ENCODE measurements at regions not wholly inside any gene's neighbourhood (a gene's known extent, or its start where the extent isn't known, plus 50 kb on each side); places are given as distances from the start of the nearest gene placed in this dataset.

DNA sequence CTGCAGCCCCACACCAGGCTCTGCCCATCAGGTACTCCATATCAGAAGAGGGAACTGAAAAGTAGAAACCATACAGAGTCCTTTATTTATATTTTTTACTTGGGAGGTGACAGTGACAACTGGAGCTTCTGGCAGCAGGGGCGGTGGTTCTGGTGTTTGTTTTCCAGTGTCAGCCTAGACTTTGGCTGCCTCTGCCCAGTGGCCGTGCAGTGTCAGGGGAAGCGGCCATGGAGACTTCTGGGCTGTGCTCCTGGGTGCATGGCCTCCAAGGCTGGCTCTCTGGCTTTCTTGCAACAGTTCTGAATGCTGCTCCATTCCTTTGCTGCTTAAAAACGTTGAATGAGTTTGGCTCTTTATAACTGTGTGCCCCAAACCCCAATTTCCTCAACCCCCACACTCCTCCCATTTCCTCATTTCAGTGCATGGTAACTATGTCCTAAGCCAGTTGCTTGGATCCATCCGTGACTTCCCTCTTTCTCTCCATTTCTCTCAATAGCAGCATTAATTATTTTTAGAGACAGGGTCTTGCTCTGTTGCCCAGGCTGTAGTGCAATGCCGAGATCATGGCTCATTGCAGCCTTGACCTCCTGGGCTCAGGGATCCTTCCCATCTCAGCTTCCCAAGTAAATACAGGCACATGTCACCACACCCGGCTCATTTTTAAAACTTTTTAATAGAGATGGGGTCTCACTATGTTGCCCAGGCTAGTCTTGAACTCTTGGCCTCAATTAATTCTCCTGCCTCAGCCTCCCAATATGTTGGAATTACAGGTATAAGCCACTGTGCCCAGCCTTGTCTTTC is 141.1 kb upstream of the SGK1 start:
- TF ChIP-seq, protein P1, sequence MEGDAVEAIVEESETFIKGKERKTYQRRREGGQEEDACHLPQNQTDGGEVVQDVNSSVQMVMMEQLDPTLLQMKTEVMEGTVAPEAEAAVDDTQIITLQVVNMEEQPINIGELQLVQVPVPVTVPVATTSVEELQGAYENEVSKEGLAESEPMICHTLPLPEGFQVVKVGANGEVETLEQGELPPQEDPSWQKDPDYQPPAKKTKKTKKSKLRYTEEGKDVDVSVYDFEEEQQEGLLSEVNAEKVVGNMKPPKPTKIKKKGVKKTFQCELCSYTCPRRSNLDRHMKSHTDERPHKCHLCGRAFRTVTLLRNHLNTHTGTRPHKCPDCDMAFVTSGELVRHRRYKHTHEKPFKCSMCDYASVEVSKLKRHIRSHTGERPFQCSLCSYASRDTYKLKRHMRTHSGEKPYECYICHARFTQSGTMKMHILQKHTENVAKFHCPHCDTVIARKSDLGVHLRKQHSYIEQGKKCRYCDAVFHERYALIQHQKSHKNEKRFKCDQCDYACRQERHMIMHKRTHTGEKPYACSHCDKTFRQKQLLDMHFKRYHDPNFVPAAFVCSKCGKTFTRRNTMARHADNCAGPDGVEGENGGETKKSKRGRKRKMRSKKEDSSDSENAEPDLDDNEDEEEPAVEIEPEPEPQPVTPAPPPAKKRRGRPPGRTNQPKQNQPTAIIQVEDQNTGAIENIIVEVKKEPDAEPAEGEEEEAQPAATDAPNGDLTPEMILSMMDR (conservative IDR thresholded peaks at IDR 0.05; ENCODE audit: low read depth, low read length): no peak
- Histone ChIP-seq H3K27me3 (ENCODE audit: insufficient read depth, low read depth) (no peaks in the 10 kb centered on the region), H3K4me3 (IDR thresholded peaks at IDR 0.05; ENCODE audit: insufficient read depth, low read depth, low read length) (no peak overlapping the region), H3K79me2 (ENCODE audit: insufficient read depth, low read depth) (no peaks in the 10 kb centered on the region), H3K4me2 (no peak overlapping the region), H3K9ac (no peak overlapping the region), H3K27ac (no peak overlapping the region), H2AFZ (ENCODE audit: low read depth) (no peak overlapping the region), H3K36me3 (ENCODE audit: insufficient read depth) (no peaks in the 10 kb centered on the region), H3K4me1 (ENCODE audit: low read depth, poor library complexity, severe bottlenecking) (peaks cover under 1% of the 10 kb centered on the region), H4K20me1 (ENCODE audit: insufficient read depth) (no peaks in the 10 kb centered on the region)

- TF ChIP-seq, protein P1 (conservative IDR thresholded peaks at IDR 0.05; ENCODE audit: low read depth, low read length): no peak
- H3K27me3 ChIP-seq (ENCODE audit: insufficient read depth, low read depth): no peaks in the 10 kb centered on the region
- H3K9ac ChIP-seq: no peak overlapping the region
- H3K4me2 ChIP-seq: no peak overlapping the region
- no peak overlapping the region for H2AFZ ChIP-seq (ENCODE audit: low read depth)
- no peaks in the 10 kb centered on the region for H3K36me3 ChIP-seq (ENCODE audit: insufficient read depth)
- no peaks in the 10 kb centered on the region for H3K4me1 ChIP-seq (ENCODE audit: low read depth, poor library complexity, severe bottlenecking)
- H4K20me1 ChIP-seq (ENCODE audit: insufficient read depth): no peaks in the 10 kb centered on the region
- H3K79me2 ChIP-seq (ENCODE audit: insufficient read depth, low read depth): no peaks in the 10 kb centered on the region
- no peak overlapping the region for H3K4me3 ChIP-seq (IDR thresholded peaks at IDR 0.05; ENCODE audit: insufficient read depth, low read depth, low read length)
- H3K27ac ChIP-seq: no peak overlapping the region
Measured at GRCh38 chr6:134457941-134458340, 140.0 kb upstream of the SGK1 start.

- H3K79me2 ChIP-seq (ENCODE audit: insufficient read depth, low read depth): no peaks in the 10 kb centered on the region
- H3K27me3 ChIP-seq (ENCODE audit: insufficient read depth, low read depth): no peaks in the 10 kb centered on the region
- no peak overlapping the region for H3K4me2 ChIP-seq
- H3K9ac ChIP-seq: no peak overlapping the region
- H3K27ac ChIP-seq: no peak overlapping the region
- H3K4me3 ChIP-seq (IDR thresholded peaks at IDR 0.05; ENCODE audit: insufficient read depth, low read depth, low read length): no peak overlapping the region
- TF ChIP-seq, protein P1 (conservative IDR thresholded peaks at IDR 0.05; ENCODE audit: low read depth, low read length): no peak
- no peaks in the 10 kb centered on the region for H3K36me3 ChIP-seq (ENCODE audit: insufficient read depth)
- H4K20me1 ChIP-seq (ENCODE audit: insufficient read depth): no peaks in the 10 kb centered on the region
- H3K4me1 ChIP-seq (ENCODE audit: low read depth, poor library complexity, severe bottlenecking): no peaks in the 10 kb centered on the region
- H2AFZ ChIP-seq (ENCODE audit: low read depth): no peak overlapping the region
Measured at GRCh38 chr6:134456226-134456625, 138.3 kb upstream of the SGK1 start.

- H3K36me3 ChIP-seq (ENCODE audit: insufficient read depth): no peaks in the 10 kb centered on the region
- no peak overlapping the region for H3K4me3 ChIP-seq (IDR thresholded peaks at IDR 0.05; ENCODE audit: insufficient read depth, low read depth, low read length)
- no peaks in the 10 kb centered on the region for H3K27me3 ChIP-seq (ENCODE audit: insufficient read depth, low read depth)
- no peaks in the 10 kb centered on the region for H3K4me1 ChIP-seq (ENCODE audit: low read depth, poor library complexity, severe bottlenecking)
- H3K79me2 ChIP-seq (ENCODE audit: insufficient read depth, low read depth): no peaks in the 10 kb centered on the region
- H3K27ac ChIP-seq: no peak overlapping the region
- no peaks in the 10 kb centered on the region for H4K20me1 ChIP-seq (ENCODE audit: insufficient read depth)
- H2AFZ ChIP-seq (ENCODE audit: low read depth): no peak overlapping the region
- H3K4me2 ChIP-seq: no peak overlapping the region
- TF ChIP-seq, protein P1 (conservative IDR thresholded peaks at IDR 0.05; ENCODE audit: low read depth, low read length): no peak
- no peak overlapping the region for H3K9ac ChIP-seq
Measured at GRCh38 chr6:134455319-134455718, 137.4 kb upstream of the SGK1 start.

All from KMS-11 (cell line).